HFFc6 (cell line): ENCODE measurements at regions not wholly inside any gene's neighbourhood (a gene's known extent, or its start where the extent isn't known, plus 50 kb on each side); places are given as distances from the start of the nearest gene placed in this dataset.

Source experiments
- DNase-seq: peaks from one replicate; pipeline ENCODE4 v3.0.0-alpha.2; 2018
- H3K27ac Mint-ChIP-seq: 2 replicates; pipeline ENCODE4 v1.8.0; 2020; ENCODE audit warnings: mild to moderate bottlenecking, mixed read lengths
- H3K27me3 Mint-ChIP-seq: 2 replicates; pipeline ENCODE4 v1.8.0; 2021; ENCODE audit warnings: mild to moderate bottlenecking, moderate library complexity, mixed read lengths; ENCODE audit not compliant: insufficient read depth
- H3K36me3 Mint-ChIP-seq: 2 replicates; pipeline ENCODE4 v1.8.0; 2021; ENCODE audit warnings: low read depth, mixed read lengths
- H3K4me1 Mint-ChIP-seq: 2 replicates; pipeline ENCODE4 v1.8.0; 2020; ENCODE audit warnings: low read depth, mixed read lengths
- H3K4me3 Mint-ChIP-seq: 2 replicates; pipeline ENCODE4 v1.8.0; 2020; ENCODE audit warnings: mild to moderate bottlenecking, moderate library complexity, mixed read lengths
- H3K9me3 Mint-ChIP-seq: 2 replicates; pipeline ENCODE4 v1.8.0; 2020; ENCODE audit warnings: mild to moderate bottlenecking, mixed read lengths
- TF ChIP-seq, protein P1 (sequence below): fragments of 200-600 bp; sonication (generic); IDR thresholded peaks from 2 replicates; pipeline ENCODE4 v1.5.0; 2021; ENCODE audit warnings: antibody characterized with exemption, mild to moderate bottlenecking

DNA sequence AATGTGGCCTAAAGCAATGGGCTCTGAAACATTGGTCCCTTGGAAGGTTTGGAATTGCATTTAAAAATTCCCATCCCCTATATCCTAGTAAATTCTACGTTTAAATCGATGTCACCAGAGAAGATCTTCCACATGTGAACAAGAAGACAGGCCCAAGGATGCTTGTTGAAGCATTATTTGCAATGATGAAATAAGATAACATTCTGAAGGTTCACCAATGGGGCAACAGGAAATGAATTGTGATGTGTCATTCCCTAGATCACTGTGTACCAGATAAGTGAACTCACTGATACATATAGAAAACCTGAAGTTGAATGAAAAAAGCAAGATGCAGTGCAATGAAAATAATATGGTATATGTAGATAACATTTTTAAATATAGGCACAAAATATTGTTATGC lies 464.3 kb upstream of the BTBD3 start:
- DNase-seq = peak; percentile 51
- no peaks in the 10 kb centered on the region for H3K36me3 Mint-ChIP-seq
- H3K4me1 Mint-ChIP-seq = peaks cover 53% of the 10 kb centered on the region; the same call in 1 of the 2 replicates
- no peaks in the 10 kb centered on the region; the same call in 1 of the 2 replicates for H3K9me3 Mint-ChIP-seq
- H3K27me3 Mint-ChIP-seq = peaks cover 6% of the 10 kb centered on the region; the same call in 1 of the 2 replicates
- H3K27ac Mint-ChIP-seq = no peak overlapping the region
- H3K4me3 Mint-ChIP-seq = no peak overlapping the region
- TF ChIP-seq, protein P1, sequence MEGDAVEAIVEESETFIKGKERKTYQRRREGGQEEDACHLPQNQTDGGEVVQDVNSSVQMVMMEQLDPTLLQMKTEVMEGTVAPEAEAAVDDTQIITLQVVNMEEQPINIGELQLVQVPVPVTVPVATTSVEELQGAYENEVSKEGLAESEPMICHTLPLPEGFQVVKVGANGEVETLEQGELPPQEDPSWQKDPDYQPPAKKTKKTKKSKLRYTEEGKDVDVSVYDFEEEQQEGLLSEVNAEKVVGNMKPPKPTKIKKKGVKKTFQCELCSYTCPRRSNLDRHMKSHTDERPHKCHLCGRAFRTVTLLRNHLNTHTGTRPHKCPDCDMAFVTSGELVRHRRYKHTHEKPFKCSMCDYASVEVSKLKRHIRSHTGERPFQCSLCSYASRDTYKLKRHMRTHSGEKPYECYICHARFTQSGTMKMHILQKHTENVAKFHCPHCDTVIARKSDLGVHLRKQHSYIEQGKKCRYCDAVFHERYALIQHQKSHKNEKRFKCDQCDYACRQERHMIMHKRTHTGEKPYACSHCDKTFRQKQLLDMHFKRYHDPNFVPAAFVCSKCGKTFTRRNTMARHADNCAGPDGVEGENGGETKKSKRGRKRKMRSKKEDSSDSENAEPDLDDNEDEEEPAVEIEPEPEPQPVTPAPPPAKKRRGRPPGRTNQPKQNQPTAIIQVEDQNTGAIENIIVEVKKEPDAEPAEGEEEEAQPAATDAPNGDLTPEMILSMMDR = no peak

DNA sequence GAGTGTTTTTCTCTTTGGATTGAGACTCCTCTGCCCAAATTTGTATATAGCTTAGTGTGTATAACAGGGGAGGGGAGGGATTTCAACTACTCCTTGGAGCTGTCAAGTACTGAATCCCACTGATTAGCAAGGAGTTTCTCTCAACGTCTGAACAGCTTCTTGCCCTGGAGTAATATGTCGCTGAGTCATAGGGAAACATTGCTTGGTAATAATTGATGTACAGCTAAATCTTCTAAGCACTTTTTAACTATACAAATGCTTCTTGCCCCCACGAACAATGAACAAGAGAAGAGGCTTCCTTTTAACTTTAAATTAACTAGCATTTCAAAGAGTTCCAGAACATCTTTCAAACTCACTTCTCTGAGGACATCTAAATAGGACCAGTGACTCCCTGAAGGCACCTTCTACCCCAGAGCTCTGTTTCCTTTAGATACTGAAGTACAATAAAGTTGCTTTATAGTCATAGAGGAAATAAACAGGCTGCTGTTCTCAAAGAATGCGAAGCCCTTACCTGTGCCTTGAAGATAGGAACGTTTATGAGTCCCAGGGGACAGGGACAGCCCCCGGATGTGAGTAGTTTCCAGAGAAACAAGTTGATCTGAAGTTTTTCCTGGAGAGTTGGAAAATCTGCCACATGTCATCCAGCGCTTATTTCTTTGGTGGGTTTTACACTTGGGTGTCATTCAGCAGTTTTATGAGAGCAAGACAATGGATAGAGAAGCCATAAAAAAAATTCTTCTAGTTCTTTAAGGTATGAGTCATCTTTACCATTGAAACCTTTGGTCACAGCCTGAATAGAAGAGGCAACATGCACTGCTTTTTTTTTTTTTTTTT lies 462.5 kb upstream of the BTBD3 start:
- Mint-ChIP-seq H3K4me1 (peaks cover 65% of the 10 kb centered on the region; the same call in 1 of the 2 replicates), H3K36me3 (no peaks in the 10 kb centered on the region)

DNA sequence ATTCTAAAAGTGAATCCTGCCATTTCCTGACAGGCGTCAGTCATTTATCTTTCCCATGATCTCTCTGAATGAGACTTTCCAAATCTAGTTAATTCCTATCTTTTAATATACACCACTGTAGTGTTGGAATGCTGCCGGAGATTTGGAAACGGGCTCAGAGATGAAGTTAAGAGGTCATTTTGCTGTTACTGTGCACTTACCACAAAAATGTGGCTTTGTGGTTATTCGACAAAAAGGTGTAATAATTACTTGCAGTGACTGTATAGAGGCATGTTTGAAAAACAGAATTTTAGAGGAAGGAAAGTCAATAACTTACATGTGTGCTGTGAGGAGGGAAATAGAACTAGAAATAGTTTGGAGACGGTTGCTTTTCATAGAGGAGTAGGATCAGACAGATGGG lies 460.2 kb upstream of the BTBD3 start:
- no peak overlapping the region for H3K4me3 Mint-ChIP-seq
- TF ChIP-seq, protein P1 = no peak
- no peak overlapping the region for H3K27ac Mint-ChIP-seq
- DNase-seq = no peak
- H3K9me3 Mint-ChIP-seq = no peaks in the 10 kb centered on the region; the same call in 1 of the 2 replicates
- no peaks in the 10 kb centered on the region for H3K36me3 Mint-ChIP-seq
- H3K4me1 Mint-ChIP-seq = peaks cover 56% of the 10 kb centered on the region; the same call in 1 of the 2 replicates
- H3K27me3 Mint-ChIP-seq = peaks cover 11% of the 10 kb centered on the region

More for the DNA sequence above, 462.5 kb upstream of the BTBD3 start:
- no peak overlapping the region; the same call in 1 of the 2 replicates for H3K4me3 Mint-ChIP-seq
- H3K27me3 Mint-ChIP-seq = peaks cover 5% of the 10 kb centered on the region; the same call in 1 of the 2 replicates
- peak; percentile 47 for DNase-seq
- H3K9me3 Mint-ChIP-seq = no peaks in the 10 kb centered on the region; the same call in 1 of the 2 replicates
- no peak overlapping the region for H3K27ac Mint-ChIP-seq
- TF ChIP-seq, protein P1 = no peak

DNA sequence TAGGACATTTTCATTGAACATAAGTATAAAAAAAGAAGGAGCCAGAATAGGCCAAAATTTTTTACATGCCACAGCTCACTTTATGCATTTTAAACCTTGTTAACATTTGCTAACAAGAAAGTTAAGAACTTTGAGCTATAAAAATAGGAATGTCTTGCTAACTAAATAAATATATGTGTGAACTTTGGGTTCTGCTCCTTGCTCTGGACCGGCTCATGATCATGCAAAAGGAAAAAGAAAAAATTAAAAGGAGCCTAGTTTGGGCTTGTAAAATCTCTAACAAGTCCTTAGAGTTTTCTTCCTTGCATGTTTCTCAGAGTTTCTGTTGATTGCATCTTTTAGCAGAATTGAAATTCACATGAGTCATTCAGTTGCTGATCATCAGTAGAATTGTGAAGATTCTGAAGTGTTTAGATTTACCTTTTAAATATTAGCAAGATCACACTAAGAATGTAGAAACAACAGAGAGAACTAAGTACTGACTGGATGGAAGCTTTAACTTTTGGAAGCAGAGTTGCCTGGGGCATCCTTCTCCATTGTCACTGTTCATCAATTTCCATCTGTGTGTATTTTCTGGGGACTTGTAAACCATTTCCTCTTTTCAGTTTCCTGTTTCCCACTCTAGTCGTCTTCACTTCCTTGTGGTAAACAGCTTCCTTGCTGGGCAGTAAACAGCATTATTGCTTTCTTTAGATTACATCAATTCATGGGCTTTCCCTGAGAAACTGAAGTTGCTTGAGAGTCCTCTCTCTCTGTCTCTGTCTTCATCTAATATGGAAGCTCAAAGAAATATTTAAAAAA lies 458.4 kb upstream of the BTBD3 start:
- Mint-ChIP-seq H3K4me3 (no peak overlapping the region), H3K4me1 (peaks cover 38% of the 10 kb centered on the region; the same call in 1 of the 2 replicates), H3K27me3 (peaks cover 13% of the 10 kb centered on the region), H3K36me3 (no peaks in the 10 kb centered on the region), H3K27ac (no peak overlapping the region), H3K9me3 (no peaks in the 10 kb centered on the region; the same call in 1 of the 2 replicates)
- DNase-seq = peak; percentile 2
- TF ChIP-seq, protein P1 = no peak

DNA sequence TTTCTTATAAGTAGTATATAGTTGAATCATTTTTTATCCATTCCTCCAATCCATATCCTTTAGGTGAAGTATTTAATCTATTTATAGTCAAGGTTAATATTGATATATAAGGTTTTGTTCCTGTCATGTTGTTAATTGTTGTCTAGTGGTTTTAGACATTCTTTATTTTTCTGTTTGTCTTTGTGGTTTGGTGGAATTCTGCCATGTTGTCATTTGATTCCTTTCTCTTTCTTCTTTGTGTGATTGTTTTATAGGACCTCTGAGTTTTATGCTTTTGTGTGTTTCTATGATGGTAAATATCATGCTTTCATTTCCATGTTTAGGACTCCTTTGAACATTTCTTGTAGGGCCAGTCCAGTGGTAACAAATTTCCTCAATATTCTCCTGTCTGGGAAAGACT lies 450.3 kb upstream of the BTBD3 start:
- no peak overlapping the region for H3K4me3 Mint-ChIP-seq
- TF ChIP-seq, protein P1 = no peak
- no peak overlapping the region for H3K27ac Mint-ChIP-seq
- peaks cover 8% of the 10 kb centered on the region; the same call in 1 of the 2 replicates for H3K27me3 Mint-ChIP-seq
- no peak for DNase-seq
- H3K36me3 Mint-ChIP-seq = no peaks in the 10 kb centered on the region
- no peaks in the 10 kb centered on the region; the same call in 1 of the 2 replicates for H3K9me3 Mint-ChIP-seq
- H3K4me1 Mint-ChIP-seq = no peaks in the 10 kb centered on the region
